ENCODE measurements at regions not wholly inside any gene's neighbourhood (a gene's known extent, or its start where the extent isn't known, plus 50 kb on each side); places are given as distances from the start of the nearest gene placed in this dataset.

- DNase-seq (ENCODE audit: low read depth, low spot score) (no peak), FAIRE-seq (no peak)
- no peaks in the 10 kb centered on the region for H4K20me1 ChIP-seq (ENCODE audit: control insufficient read depth, extremely low read depth, insufficient read depth, low read length)
- H2AFZ ChIP-seq (ENCODE audit: control insufficient read depth, low read length): no peak overlapping the region
- no peak overlapping the region for H3K9ac ChIP-seq (ENCODE audit: control insufficient read depth, extremely low read depth, insufficient read depth, low read length)
- no peak overlapping the region for H3K4me2 ChIP-seq (ENCODE audit: control insufficient read depth, extremely low read depth, insufficient read depth, low read depth, low read length)
- no peaks in the 10 kb centered on the region for H3K9me1 ChIP-seq (ENCODE audit: control insufficient read depth, extremely low read depth, insufficient read depth, low read length)
- H3K36me3 ChIP-seq (ENCODE audit: control insufficient read depth in 2 of 2, extremely low read depth in 1 of 2, insufficient read depth in 2 of 2, low read length in 2 of 2): no peaks in the 10 kb centered on the region
- peaks cover 6% of the 10 kb centered on the region for H3K4me1 ChIP-seq (ENCODE audit: control insufficient read depth, extremely low read depth, insufficient read depth, low read length)
- H3K4me3 ChIP-seq (ENCODE audit: control insufficient read depth in 2 of 3, extremely low read depth in 1 of 3, insufficient read depth in 2 of 3, low read depth in 1 of 3, low read length in 3 of 3): no peak overlapping the region
- dilution Hi-C loops (cut with MboI; ENCODE audit: extremely low pct_ligation_motif_present, low sequenced_read_pairs): no loop called here
- no peaks in the 10 kb centered on the region for H3K27me3 ChIP-seq (ENCODE audit: control insufficient read depth, extremely low read depth, insufficient read depth, low read length)
- peaks cover 3% of the 10 kb centered on the region for H3K9me3 ChIP-seq (ENCODE audit: control insufficient read depth, low read depth, low read length)
- no peak for TF ChIP-seq CTCF (optimal IDR thresholded peaks at IDR 0.05 in 1 of 3, IDR thresholded peaks at IDR 0.05 in 1 of 3, conservative IDR thresholded peaks at IDR 0.05 in 1 of 3; ENCODE audit: extremely low read depth in 1 of 3, insufficient read depth in 2 of 3, low read length in 3 of 3)
- no peak for TF ChIP-seq EZH2 (IDR thresholded peaks at IDR 0.05; ENCODE audit: low read length)
- no peak overlapping the region for H3K27ac ChIP-seq (ENCODE audit: control insufficient read depth, insufficient read depth, low read length)
- no peaks in the 10 kb centered on the region for H3K79me2 ChIP-seq (ENCODE audit: control insufficient read depth, insufficient read depth, low read length)
These were observed 599.7 kb downstream of the KCNH5 start for GRCh38 chr14:62445570-62445969.

GRCh38 chr14:62451221-62451620 lies 594.0 kb downstream of the KCNH5 start:
- H3K9me1 ChIP-seq (ENCODE audit: control insufficient read depth, extremely low read depth, insufficient read depth, low read length): no peaks in the 10 kb centered on the region
- H3K27me3 ChIP-seq (ENCODE audit: control insufficient read depth, extremely low read depth, insufficient read depth, low read length): no peaks in the 10 kb centered on the region
- FAIRE-seq (no peak), DNase-seq (ENCODE audit: low read depth, low spot score) (no peak)
- TF ChIP-seq CTCF (optimal IDR thresholded peaks at IDR 0.05 in 1 of 3, IDR thresholded peaks at IDR 0.05 in 1 of 3, conservative IDR thresholded peaks at IDR 0.05 in 1 of 3; ENCODE audit: extremely low read depth in 1 of 3, insufficient read depth in 2 of 3, low read length in 3 of 3): no peak
- H4K20me1 ChIP-seq (ENCODE audit: control insufficient read depth, extremely low read depth, insufficient read depth, low read length): no peaks in the 10 kb centered on the region
- H2AFZ ChIP-seq (ENCODE audit: control insufficient read depth, low read length): no peak overlapping the region
- no peaks in the 10 kb centered on the region for H3K4me1 ChIP-seq (ENCODE audit: control insufficient read depth, extremely low read depth, insufficient read depth, low read length)
- no peaks in the 10 kb centered on the region for H3K36me3 ChIP-seq (ENCODE audit: control insufficient read depth in 2 of 2, extremely low read depth in 1 of 2, insufficient read depth in 2 of 2, low read length in 2 of 2)
- no peaks in the 10 kb centered on the region for H3K9me3 ChIP-seq (ENCODE audit: control insufficient read depth, low read depth, low read length)
- H3K27ac ChIP-seq (ENCODE audit: control insufficient read depth, insufficient read depth, low read length): no peak overlapping the region
- no peak overlapping the region for H3K4me3 ChIP-seq (ENCODE audit: control insufficient read depth in 2 of 3, extremely low read depth in 1 of 3, insufficient read depth in 2 of 3, low read depth in 1 of 3, low read length in 3 of 3)
- no peak overlapping the region for H3K4me2 ChIP-seq (ENCODE audit: control insufficient read depth, extremely low read depth, insufficient read depth, low read depth, low read length)
- no peaks in the 10 kb centered on the region for H3K79me2 ChIP-seq (ENCODE audit: control insufficient read depth, insufficient read depth, low read length)
- H3K9ac ChIP-seq (ENCODE audit: control insufficient read depth, extremely low read depth, insufficient read depth, low read length): no peak overlapping the region
- dilution Hi-C loops (cut with MboI; ENCODE audit: extremely low pct_ligation_motif_present, low sequenced_read_pairs): no loop called here

All from keratinocyte (primary cell).